Tibial artery (tissue), 4 donors: ENCODE measurements at regions not wholly inside any gene's neighbourhood (a gene's known extent, or its start where the extent isn't known, plus 50 kb on each side); places are given as distances from the start of the nearest gene placed in this dataset.

Experiments used
- DNase-seq, 2 donors: peaks; one replicate each; pipeline ENCODE4 v3.0.0-alpha.2; 2019
- H3K27ac ChIP-seq, 2 donors: fragments of 200-600 bp; sonication (generic) in 1 of 2; 1 replicate in 1 of 2; 2 replicates in 1 of 2; pipeline ENCODE4 v1.5.1; 2018 to 2019; ENCODE audit warnings: mild to moderate bottlenecking in 1 of 2
- H3K27me3 ChIP-seq, 2 donors: fragments of 200-600 bp; sonication (generic) in 1 of 2; one replicate each; pipeline versions ENCODE4 v1.5.1 to v1.6.0; 2016 to 2019
- H3K36me3 ChIP-seq, 3 donors: fragments of 200-600 bp; sonication (generic) in 2 of 3; one replicate each; pipeline ENCODE4 v1.5.1; 2016 to 2019; ENCODE audit warnings: mild to moderate bottlenecking in 2 of 3
- H3K4me1 ChIP-seq, 4 donors: fragments of 200-600 bp; sonication (generic) in 2 of 4; 1 replicate in 3 of 4; 2 replicates in 1 of 4; pipeline ENCODE4 v1.5.1; 2016 to 2019
- H3K4me3 ChIP-seq, 2 donors: fragments of 200-600 bp; sonication (generic) in 1 of 2; 1 replicate in 1 of 2; 2 replicates in 1 of 2; pipeline ENCODE4 v1.5.1; 2018 to 2019; ENCODE audit warnings: mild to moderate bottlenecking in 2 of 2
- H3K9me3 ChIP-seq, 3 donors: fragments of 200-600 bp; sonication (generic) in 1 of 3; one replicate each; pipeline ENCODE4 v1.5.1; 2016 to 2019
- intact Hi-C: fragments of 100-400 bp; cut with DNase I; formaldehyde crosslinking; loops from one replicate; pipeline ENCODE4 v1.15.0; 2023; ENCODE audit warnings: low total_unique reads
- TF ChIP-seq, protein P1 (sequence below), 2 experiments: fragments of 200-600 bp in 1 of 2; fragments of 450-650 bp in 1 of 2; IDR thresholded peaks; one replicate each; pipeline ENCODE4 v1.5.1; 2017 to 2019; ENCODE audit warnings: antibody characterized with exemption in 2 of 2, mild to moderate bottlenecking in 1 of 2, moderate library complexity in 1 of 2

DNA sequence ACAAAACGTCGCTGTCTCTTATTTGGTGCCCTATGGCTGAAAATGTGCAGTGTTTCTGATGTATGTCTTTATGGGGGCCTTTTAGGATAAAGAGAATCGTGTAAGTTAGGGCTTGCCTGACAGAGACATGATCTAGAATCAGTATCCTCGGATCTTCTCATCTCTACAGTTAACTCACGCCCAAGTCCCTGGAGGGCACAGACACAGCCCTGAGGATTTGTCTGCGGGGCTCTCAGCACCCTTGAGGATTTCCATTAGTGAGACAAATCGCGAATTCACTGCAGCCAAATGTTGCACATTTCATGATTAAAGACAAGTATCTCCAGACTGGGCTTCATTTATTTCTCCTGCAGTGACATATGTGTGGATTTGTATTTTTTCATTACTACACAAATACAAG lies 552.7 kb downstream of the C6orf118 start:
- Histone ChIP-seq H3K4me3 (no peak overlapping the region), H3K27ac (no peak overlapping the region), H3K27me3 (no peaks in the 10 kb centered on the region), H3K36me3 (no peaks in the 10 kb centered on the region), H3K4me1 (no peaks in the 10 kb centered on the region), H3K9me3 (no peaks in the 10 kb centered on the region)
- intact Hi-C loops, result no loop called here
- no peak for DNase-seq
- TF ChIP-seq, protein P1, sequence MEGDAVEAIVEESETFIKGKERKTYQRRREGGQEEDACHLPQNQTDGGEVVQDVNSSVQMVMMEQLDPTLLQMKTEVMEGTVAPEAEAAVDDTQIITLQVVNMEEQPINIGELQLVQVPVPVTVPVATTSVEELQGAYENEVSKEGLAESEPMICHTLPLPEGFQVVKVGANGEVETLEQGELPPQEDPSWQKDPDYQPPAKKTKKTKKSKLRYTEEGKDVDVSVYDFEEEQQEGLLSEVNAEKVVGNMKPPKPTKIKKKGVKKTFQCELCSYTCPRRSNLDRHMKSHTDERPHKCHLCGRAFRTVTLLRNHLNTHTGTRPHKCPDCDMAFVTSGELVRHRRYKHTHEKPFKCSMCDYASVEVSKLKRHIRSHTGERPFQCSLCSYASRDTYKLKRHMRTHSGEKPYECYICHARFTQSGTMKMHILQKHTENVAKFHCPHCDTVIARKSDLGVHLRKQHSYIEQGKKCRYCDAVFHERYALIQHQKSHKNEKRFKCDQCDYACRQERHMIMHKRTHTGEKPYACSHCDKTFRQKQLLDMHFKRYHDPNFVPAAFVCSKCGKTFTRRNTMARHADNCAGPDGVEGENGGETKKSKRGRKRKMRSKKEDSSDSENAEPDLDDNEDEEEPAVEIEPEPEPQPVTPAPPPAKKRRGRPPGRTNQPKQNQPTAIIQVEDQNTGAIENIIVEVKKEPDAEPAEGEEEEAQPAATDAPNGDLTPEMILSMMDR (IDR thresholded peaks at IDR 0.05), result no peak

- H3K4me3 ChIP-seq, result no peak overlapping the region
- no peak overlapping the region for H3K27ac ChIP-seq
- no peaks in the 10 kb centered on the region for H3K9me3 ChIP-seq
- H3K36me3 ChIP-seq, result no peaks in the 10 kb centered on the region
- TF ChIP-seq, protein P1 (IDR thresholded peaks at IDR 0.05), result no peak
- intact Hi-C loops, result no loop called here
- H3K27me3 ChIP-seq, result no peaks in the 10 kb centered on the region
- H3K4me1 ChIP-seq, result no peaks in the 10 kb centered on the region
- no peak for DNase-seq
Observed at GRCh38 chr6:164756142-164756541, 553.3 kb downstream of the C6orf118 start.

DNA sequence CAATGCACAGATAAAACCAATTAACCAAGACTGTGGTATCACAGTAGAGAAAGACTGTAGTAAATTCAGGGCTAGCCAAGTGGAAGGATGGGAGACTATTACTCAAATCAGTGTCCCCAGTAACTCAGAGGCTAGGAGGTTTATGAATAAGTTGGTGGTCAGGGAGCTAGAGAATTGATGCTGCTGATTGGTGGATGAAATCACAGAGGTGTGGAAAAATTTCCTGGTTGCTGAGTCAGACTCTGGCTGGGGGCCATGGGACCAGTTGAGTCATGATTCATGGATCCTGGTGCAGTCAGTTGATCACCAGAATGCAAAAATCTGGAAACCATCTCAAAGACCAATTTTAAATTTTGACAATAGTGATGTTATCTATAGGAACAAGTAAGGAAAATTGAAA lies 555.9 kb downstream of the C6orf118 start:
- DNase-seq, result no peak
- Histone ChIP-seq H3K4me1 (no peaks in the 10 kb centered on the region), H3K27ac (no peak overlapping the region), H3K27me3 (no peaks in the 10 kb centered on the region), H3K4me3 (no peak overlapping the region), H3K36me3 (no peaks in the 10 kb centered on the region), H3K9me3 (no peaks in the 10 kb centered on the region)
- TF ChIP-seq, protein P1 (IDR thresholded peaks at IDR 0.05), result no peak
- intact Hi-C loops, result no loop called here

DNA sequence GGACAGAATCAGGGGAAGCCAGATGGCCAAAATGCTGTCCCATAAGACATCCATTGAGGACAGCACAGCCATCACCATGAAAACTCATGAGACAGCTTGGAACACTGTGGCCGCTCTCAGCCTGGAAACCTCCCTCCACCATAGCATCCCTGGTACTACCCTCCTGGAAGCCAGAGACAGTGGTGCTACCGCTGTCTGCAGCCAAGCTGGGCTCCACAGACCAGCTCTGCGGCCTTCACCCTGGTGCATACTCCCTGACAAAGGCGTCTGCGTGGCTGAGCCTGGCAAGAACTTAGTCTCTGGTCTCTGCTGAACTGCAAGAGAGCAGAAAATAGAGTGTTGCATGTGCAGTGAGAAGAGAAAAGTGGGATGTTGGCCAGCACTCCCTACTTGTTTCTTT lies 558.0 kb downstream of the C6orf118 start:
- Histone ChIP-seq H3K27ac (no peak overlapping the region), H3K4me3 (no peak overlapping the region), H3K36me3 (no peaks in the 10 kb centered on the region), H3K27me3 (no peaks in the 10 kb centered on the region), H3K4me1 (no peaks in the 10 kb centered on the region), H3K9me3 (no peaks in the 10 kb centered on the region)
- TF ChIP-seq, protein P1 (IDR thresholded peaks at IDR 0.05), result no peak
- no peak for DNase-seq
- intact Hi-C loops, result no loop called here

- H3K4me3 ChIP-seq, result no peak overlapping the region
Observed at GRCh38 chr6:164750128-164750527, 559.3 kb downstream of the C6orf118 start.

More at GRCh38 chr6:164750128-164750527, 559.3 kb downstream of the C6orf118 start:
- intact Hi-C loops, result no loop called here
- H3K27me3 ChIP-seq, result no peaks in the 10 kb centered on the region
- no peaks in the 10 kb centered on the region for H3K4me1 ChIP-seq
- DNase-seq, result no peak
- H3K27ac ChIP-seq, result no peak overlapping the region
- H3K36me3 ChIP-seq, result no peaks in the 10 kb centered on the region
- TF ChIP-seq, protein P1 (IDR thresholded peaks at IDR 0.05), result no peak
- H3K9me3 ChIP-seq, result no peaks in the 10 kb centered on the region
